Natural killer cell (primary cell): ENCODE measurements at regions not wholly inside any gene's neighbourhood (a gene's known extent, or its start where the extent isn't known, plus 50 kb on each side); places are given as distances from the start of the nearest gene placed in this dataset.

Source experiments
- ATAC-seq, 3 donors: fragments of 150-1000 bp in 2 of 3; fragments of 200-7000 bp in 1 of 3; cut with Tn5 transposase; 1 replicate in 1 of 3; 2 replicates in 2 of 3; pipeline ENCODE4 v1.10.0; 2021; ENCODE audit warnings: mild to moderate bottlenecking in 2 of 3, moderate library complexity in 2 of 3
- DNase-seq, 2 donors: peaks; one replicate each; pipeline versions ENCODE4 v3.0.0 to v3.0.0-alpha.2; 2013 to 2021; ENCODE audit warnings: mixed read lengths in 1 of 2
- H3K27ac ChIP-seq: one replicate; pipeline ENCODE4 v1.5.1; 2013; ENCODE audit warnings: mild to moderate bottlenecking, low read length
- H3K27me3 ChIP-seq: one replicate; pipeline ENCODE4 v1.6.1; 2013; ENCODE audit warnings: low read length; ENCODE audit not compliant: control insufficient read depth, insufficient read depth
- H3K36me3 ChIP-seq: one replicate; pipeline ENCODE4 v1.6.1; 2013; ENCODE audit warnings: low read length; ENCODE audit not compliant: control insufficient read depth, insufficient read depth
- H3K4me1 ChIP-seq: one replicate; pipeline ENCODE4 v1.6.1; 2013; ENCODE audit warnings: low read length; ENCODE audit not compliant: control insufficient read depth, insufficient read depth
- H3K4me3 ChIP-seq: one replicate; pipeline ENCODE4 v1.5.1; 2013; ENCODE audit warnings: low read length
- H3K9me3 ChIP-seq: one replicate; pipeline ENCODE4 v1.6.1; 2013; ENCODE audit warnings: low read length; ENCODE audit not compliant: control insufficient read depth, insufficient read depth
- H3K27ac Mint-ChIP-seq, 2 donors: one replicate each; pipeline ENCODE4 v1.8.0; 2022; ENCODE audit warnings: mild to moderate bottlenecking in 2 of 2, mixed read lengths in 2 of 2, moderate library complexity in 1 of 2
- H3K27me3 Mint-ChIP-seq, 2 donors: one replicate each; pipeline ENCODE4 v1.8.0; 2022; ENCODE audit warnings: low read depth in 2 of 2, mixed read lengths in 2 of 2
- H3K36me3 Mint-ChIP-seq: one replicate; pipeline ENCODE4 v1.8.0; 2022; ENCODE audit warnings: mixed read lengths
- H3K4me1 Mint-ChIP-seq, 2 donors: one replicate each; pipeline ENCODE4 v1.8.0; 2022; ENCODE audit warnings: mixed read lengths in 2 of 2
- H3K4me3 Mint-ChIP-seq: one replicate; pipeline ENCODE4 v1.8.0; 2022; ENCODE audit warnings: mild to moderate bottlenecking, moderate library complexity, mixed read lengths
- H3K9me3 Mint-ChIP-seq, 2 donors: one replicate each; pipeline ENCODE4 v1.8.0; 2022; ENCODE audit warnings: mixed read lengths in 2 of 2
- whole genome bisulfite sequencing: methylation state at CpG from one replicate; pipeline ENCODE4 v1.1.7; 2013; ENCODE audit warnings: missing lambda C conversion rate; ENCODE audit not compliant: insufficient coverage; 5-methylcytosine and 5-hydroxymethylcytosine counted together
- intact Hi-C: fragments of 100-400 bp; cut with micrococcal nuclease; formaldehyde crosslinking; loops from one replicate; pipeline ENCODE4 v1.14.2; 2022
- TF ChIP-seq, protein P1 (sequence below): fragments of 200-600 bp; IDR thresholded peaks from one replicate; pipeline ENCODE4 v1.8.0; 2022; ENCODE audit warnings: antibody characterized with exemption

DNA sequence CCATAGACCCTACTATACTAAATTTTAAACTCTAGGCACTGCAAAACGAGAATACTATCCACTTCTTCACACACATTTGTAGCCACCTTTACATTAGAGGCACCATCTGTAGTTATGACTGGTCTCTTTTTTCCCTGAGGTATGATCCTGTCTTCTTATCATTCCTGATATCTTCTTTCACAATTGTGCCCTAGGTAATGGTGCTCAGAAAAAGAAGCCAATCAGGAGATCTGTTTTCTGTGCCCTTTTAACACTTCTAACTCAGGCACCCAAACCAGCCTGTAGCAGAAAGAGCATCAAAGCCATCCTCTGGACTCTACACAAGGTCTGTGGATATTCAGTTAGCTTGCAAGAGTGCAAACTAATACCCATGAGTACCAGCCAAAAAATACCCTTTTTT is 149.7 kb upstream of the SGK1 start:
- Histone ChIP-seq H3K36me3 (no peaks in the 10 kb centered on the region), H3K27me3 (no peaks in the 10 kb centered on the region), H3K9me3 (no peaks in the 10 kb centered on the region), H3K4me3 (no peak overlapping the region), H3K27ac (no peak overlapping the region), H3K4me1 (no peaks in the 10 kb centered on the region)
- DNase-seq (no peak), ATAC-seq (no peak)
- H3K27ac Mint-ChIP-seq = no peak overlapping the region
- H3K4me1 Mint-ChIP-seq = no peaks in the 10 kb centered on the region
- no peaks in the 10 kb centered on the region for H3K36me3 Mint-ChIP-seq
- no peaks in the 10 kb centered on the region for H3K9me3 Mint-ChIP-seq
- no peak overlapping the region for H3K4me3 Mint-ChIP-seq
- TF ChIP-seq, protein P1, sequence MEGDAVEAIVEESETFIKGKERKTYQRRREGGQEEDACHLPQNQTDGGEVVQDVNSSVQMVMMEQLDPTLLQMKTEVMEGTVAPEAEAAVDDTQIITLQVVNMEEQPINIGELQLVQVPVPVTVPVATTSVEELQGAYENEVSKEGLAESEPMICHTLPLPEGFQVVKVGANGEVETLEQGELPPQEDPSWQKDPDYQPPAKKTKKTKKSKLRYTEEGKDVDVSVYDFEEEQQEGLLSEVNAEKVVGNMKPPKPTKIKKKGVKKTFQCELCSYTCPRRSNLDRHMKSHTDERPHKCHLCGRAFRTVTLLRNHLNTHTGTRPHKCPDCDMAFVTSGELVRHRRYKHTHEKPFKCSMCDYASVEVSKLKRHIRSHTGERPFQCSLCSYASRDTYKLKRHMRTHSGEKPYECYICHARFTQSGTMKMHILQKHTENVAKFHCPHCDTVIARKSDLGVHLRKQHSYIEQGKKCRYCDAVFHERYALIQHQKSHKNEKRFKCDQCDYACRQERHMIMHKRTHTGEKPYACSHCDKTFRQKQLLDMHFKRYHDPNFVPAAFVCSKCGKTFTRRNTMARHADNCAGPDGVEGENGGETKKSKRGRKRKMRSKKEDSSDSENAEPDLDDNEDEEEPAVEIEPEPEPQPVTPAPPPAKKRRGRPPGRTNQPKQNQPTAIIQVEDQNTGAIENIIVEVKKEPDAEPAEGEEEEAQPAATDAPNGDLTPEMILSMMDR = no peak
- intact Hi-C loops = no loop called here
- 100% methylated on average over 1 of the region's 1 CpG for WGBS
- peaks cover 0 to 5% of the 10 kb centered on the region in 2 donors for H3K27me3 Mint-ChIP-seq

DNA sequence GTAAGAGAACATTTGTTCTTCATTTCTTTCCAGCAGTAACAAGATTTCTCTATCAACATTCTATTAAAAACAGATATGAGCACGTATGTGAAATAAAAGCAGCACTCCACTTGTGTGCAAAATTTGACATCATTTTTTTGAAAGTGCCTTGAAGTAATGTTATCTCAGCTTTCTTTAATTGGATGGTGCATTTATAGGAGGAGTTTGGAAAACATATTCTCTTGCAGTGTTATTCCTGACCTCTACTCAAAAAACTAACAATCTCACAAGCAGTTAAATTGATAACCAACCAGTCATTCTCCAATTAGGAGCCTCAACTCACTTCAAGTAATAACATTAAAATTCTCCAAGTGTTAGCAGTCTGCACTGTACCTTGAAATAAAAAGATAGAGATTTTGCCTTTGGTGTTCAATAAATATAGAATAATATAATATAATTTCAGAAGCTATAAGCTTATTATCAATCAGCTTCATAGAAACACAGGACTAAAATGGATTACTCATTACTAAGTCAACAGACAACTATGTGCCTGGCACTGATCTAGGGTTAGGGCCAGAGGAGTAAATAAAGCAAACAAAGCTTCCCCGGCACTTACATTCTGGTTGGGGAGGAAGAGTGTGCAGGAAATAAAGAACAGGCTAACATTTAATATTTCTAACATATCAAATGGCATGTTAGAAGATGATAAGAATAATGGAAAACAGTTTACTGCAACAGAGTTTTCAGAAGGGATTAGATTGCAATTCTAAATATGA is 149.0 kb upstream of the SGK1 start:
- Mint-ChIP-seq H3K27ac (no peak overlapping the region), H3K27me3 (peaks cover 0 to 5% of the 10 kb centered on the region in 2 donors), H3K36me3 (no peaks in the 10 kb centered on the region), H3K4me3 (no peak overlapping the region), H3K4me1 (no peaks in the 10 kb centered on the region), H3K9me3 (no peaks in the 10 kb centered on the region)
- no peak for ATAC-seq
- DNase-seq = no peak
- TF ChIP-seq, protein P1 = no peak
- Histone ChIP-seq H3K4me3 (no peak overlapping the region), H3K4me1 (no peaks in the 10 kb centered on the region), H3K27me3 (no peaks in the 10 kb centered on the region), H3K36me3 (no peaks in the 10 kb centered on the region), H3K9me3 (no peaks in the 10 kb centered on the region), H3K27ac (no peak overlapping the region)
- WGBS = 89% methylated on average over 1 of the region's 2 CpGs
- intact Hi-C loops = no loop called here

DNA sequence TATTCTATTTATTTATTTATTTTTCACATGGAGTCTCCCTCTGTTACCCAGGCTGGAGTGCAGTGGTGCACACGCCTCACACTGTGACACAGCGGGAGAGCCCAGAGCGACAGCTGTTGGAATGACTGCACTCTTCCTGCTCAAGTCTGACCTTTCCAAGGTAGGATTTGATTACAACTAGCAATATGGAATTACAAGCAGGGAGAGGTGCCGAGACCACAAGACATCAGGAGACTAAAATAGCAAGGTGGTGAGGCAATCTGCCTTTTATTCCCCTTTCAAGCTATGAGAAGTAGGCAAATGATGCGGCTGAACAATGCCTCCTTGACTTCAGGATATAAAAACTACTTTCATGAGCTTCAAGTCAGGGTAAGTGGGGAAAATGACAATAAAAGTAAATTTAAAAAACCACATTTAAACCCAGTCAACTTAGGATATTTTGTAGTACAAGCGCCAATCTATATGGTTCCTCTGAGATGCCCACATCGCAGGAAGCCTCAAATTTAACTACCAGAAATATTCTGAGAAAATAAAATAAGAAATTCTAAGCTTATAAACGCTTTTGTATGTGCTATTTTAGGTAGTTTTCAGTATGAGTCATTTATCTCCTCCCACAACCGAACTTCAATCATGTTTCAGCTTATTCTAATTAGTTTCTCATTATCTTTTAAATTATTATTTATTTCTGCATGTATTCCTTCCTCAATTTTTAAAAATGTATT is 146.9 kb upstream of the SGK1 start:
- Histone ChIP-seq H3K4me3 (no peak overlapping the region), H3K9me3 (no peaks in the 10 kb centered on the region), H3K4me1 (no peaks in the 10 kb centered on the region), H3K27ac (no peak overlapping the region), H3K36me3 (no peaks in the 10 kb centered on the region), H3K27me3 (no peaks in the 10 kb centered on the region)
- H3K4me3 Mint-ChIP-seq = no peak overlapping the region
- H3K27ac Mint-ChIP-seq = no peak overlapping the region
- no peaks in the 10 kb centered on the region for H3K9me3 Mint-ChIP-seq
- ATAC-seq (no peak), DNase-seq (no peak)
- H3K36me3 Mint-ChIP-seq = no peaks in the 10 kb centered on the region
- WGBS = 83% methylated on average over 7 of the region's 9 CpGs
- TF ChIP-seq, protein P1 = no peak
- H3K27me3 Mint-ChIP-seq = peaks cover 0 to 5% of the 10 kb centered on the region in 2 donors
- intact Hi-C loops = no loop called here
- no peaks in the 10 kb centered on the region for H3K4me1 Mint-ChIP-seq
